ENCODE measurements at regions not wholly inside any gene's neighbourhood (a gene's known extent, or its start where the extent isn't known, plus 50 kb on each side); places are given as distances from the start of the nearest gene placed in this dataset.

DNA sequence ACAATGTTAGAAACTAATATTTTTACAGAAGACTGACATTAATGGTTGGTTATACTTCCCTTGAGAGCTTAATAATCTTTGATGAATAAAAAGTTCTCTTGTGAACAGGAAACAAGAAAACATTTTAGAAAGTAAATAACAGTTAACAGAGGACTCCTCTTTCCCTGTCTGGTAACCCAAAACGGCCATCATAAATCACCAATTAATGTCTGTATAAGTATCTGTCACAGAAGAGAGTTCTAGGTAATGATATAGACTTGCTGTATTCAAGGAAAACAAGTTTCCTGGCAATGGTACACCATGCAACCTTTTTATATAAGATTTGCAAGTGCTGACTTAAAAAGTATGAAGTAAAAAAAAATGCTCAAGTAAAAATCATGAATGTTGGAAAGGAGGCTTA, 426.7 kb downstream of the SOX2 start:
- TF ChIP-seq, protein P1, sequence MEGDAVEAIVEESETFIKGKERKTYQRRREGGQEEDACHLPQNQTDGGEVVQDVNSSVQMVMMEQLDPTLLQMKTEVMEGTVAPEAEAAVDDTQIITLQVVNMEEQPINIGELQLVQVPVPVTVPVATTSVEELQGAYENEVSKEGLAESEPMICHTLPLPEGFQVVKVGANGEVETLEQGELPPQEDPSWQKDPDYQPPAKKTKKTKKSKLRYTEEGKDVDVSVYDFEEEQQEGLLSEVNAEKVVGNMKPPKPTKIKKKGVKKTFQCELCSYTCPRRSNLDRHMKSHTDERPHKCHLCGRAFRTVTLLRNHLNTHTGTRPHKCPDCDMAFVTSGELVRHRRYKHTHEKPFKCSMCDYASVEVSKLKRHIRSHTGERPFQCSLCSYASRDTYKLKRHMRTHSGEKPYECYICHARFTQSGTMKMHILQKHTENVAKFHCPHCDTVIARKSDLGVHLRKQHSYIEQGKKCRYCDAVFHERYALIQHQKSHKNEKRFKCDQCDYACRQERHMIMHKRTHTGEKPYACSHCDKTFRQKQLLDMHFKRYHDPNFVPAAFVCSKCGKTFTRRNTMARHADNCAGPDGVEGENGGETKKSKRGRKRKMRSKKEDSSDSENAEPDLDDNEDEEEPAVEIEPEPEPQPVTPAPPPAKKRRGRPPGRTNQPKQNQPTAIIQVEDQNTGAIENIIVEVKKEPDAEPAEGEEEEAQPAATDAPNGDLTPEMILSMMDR (conservative IDR thresholded peaks at IDR 0.05; ENCODE audit: low read depth, low read length), result no peak
- TF ChIP-seq MXI1 (IDR thresholded peaks at IDR 0.05; ENCODE audit: borderline replicate concordance, low read depth, low read length) (no peak), CEBPB (IDR thresholded peaks at IDR 0.05; ENCODE audit: low read depth, low read length) (no peak), MAZ (IDR thresholded peaks at IDR 0.05; ENCODE audit: borderline replicate concordance, low read depth, low read length) (no peak), POLR2A (IDR thresholded peaks at IDR 0.05; ENCODE audit: low read depth, low read length) (no peak), MAFK (IDR thresholded peaks at IDR 0.05; ENCODE audit: low read depth, low read length) (no peak), RCOR1 (IDR thresholded peaks at IDR 0.05; ENCODE audit: insufficient replicate concordance, low read length) (no peak), BHLHE40 (IDR thresholded peaks at IDR 0.05; ENCODE audit: low read depth, low read length) (no peak), RFX5 (IDR thresholded peaks at IDR 0.05; ENCODE audit: low read depth, low read length) (no peak), NFE2L2 (IDR thresholded peaks at IDR 0.05; ENCODE audit: low read depth, low read length) (no peak), CHD1 (IDR thresholded peaks at IDR 0.05; ENCODE audit: low read depth, low read length) (no peak)
- TF ChIP-seq, protein P2, sequence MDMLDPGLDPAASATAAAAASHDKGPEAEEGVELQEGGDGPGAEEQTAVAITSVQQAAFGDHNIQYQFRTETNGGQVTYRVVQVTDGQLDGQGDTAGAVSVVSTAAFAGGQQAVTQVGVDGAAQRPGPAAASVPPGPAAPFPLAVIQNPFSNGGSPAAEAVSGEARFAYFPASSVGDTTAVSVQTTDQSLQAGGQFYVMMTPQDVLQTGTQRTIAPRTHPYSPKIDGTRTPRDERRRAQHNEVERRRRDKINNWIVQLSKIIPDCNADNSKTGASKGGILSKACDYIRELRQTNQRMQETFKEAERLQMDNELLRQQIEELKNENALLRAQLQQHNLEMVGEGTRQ (IDR thresholded peaks at IDR 0.05; ENCODE audit: low read depth, low read length), result no peak
- TF ChIP-seq, protein P3, sequence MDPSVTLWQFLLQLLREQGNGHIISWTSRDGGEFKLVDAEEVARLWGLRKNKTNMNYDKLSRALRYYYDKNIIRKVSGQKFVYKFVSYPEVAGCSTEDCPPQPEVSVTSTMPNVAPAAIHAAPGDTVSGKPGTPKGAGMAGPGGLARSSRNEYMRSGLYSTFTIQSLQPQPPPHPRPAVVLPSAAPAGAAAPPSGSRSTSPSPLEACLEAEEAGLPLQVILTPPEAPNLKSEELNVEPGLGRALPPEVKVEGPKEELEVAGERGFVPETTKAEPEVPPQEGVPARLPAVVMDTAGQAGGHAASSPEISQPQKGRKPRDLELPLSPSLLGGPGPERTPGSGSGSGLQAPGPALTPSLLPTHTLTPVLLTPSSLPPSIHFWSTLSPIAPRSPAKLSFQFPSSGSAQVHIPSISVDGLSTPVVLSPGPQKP (IDR thresholded peaks at IDR 0.05; ENCODE audit: borderline replicate concordance, low read depth, low read length), result no peak
